ENCODE measurements at regions not wholly inside any gene's neighbourhood (a gene's known extent, or its start where the extent isn't known, plus 50 kb on each side); places are given as distances from the start of the nearest gene placed in this dataset.

GRCh38 chr12:90855534-90855933 is 99.4 kb downstream of the CCER1 start:
- no peaks in the 10 kb centered on the region for H3K4me1 ChIP-seq (ENCODE audit: insufficient read depth, low read length)
- H3K27ac ChIP-seq (ENCODE audit: low read length): no peak overlapping the region

GRCh38 chr12:90854136-90854689 is 100.8 kb downstream of the CCER1 start:
- no peaks in the 10 kb centered on the region for H3K9me3 ChIP-seq (ENCODE audit: insufficient read depth, low read depth, low read length)
- no peaks in the 10 kb centered on the region for H3K27me3 ChIP-seq (ENCODE audit: insufficient read depth, low read length)
- no peak overlapping the region for H3K27ac ChIP-seq (ENCODE audit: low read length)
- H3K9ac ChIP-seq (ENCODE audit: low read depth, low read length): no peak overlapping the region
- no peak overlapping the region for H3K4me3 ChIP-seq (ENCODE audit: low read length)
- H3K4me1 ChIP-seq (ENCODE audit: insufficient read depth, low read length): no peaks in the 10 kb centered on the region
- no peaks in the 10 kb centered on the region for H3K36me3 ChIP-seq (ENCODE audit: insufficient read depth, low read depth, low read length)

More at GRCh38 chr12:90855534-90855933, 99.4 kb downstream of the CCER1 start:
- Histone ChIP-seq H3K9me3 (ENCODE audit: insufficient read depth, low read depth, low read length) (no peaks in the 10 kb centered on the region), H3K9ac (ENCODE audit: low read depth, low read length) (no peak overlapping the region), H3K36me3 (ENCODE audit: insufficient read depth, low read depth, low read length) (no peaks in the 10 kb centered on the region), H3K4me3 (ENCODE audit: low read length) (no peak overlapping the region), H3K27me3 (ENCODE audit: insufficient read depth, low read length) (no peaks in the 10 kb centered on the region)

GRCh38 chr12:90851800-90852718 is 102.9 kb downstream of the CCER1 start:
- Histone ChIP-seq H3K9me3 (ENCODE audit: insufficient read depth, low read depth, low read length) (no peaks in the 10 kb centered on the region), H3K4me3 (ENCODE audit: low read length) (no peak overlapping the region), H3K36me3 (ENCODE audit: insufficient read depth, low read depth, low read length) (no peaks in the 10 kb centered on the region), H3K27me3 (ENCODE audit: insufficient read depth, low read length) (no peaks in the 10 kb centered on the region), H3K9ac (ENCODE audit: low read depth, low read length) (no peak overlapping the region), H3K27ac (ENCODE audit: low read length) (no peak overlapping the region), H3K4me1 (ENCODE audit: insufficient read depth, low read length) (no peaks in the 10 kb centered on the region)

- Histone ChIP-seq H3K9ac (ENCODE audit: low read depth, low read length) (no peak overlapping the region), H3K27ac (ENCODE audit: low read length) (no peak overlapping the region), H3K36me3 (ENCODE audit: insufficient read depth, low read depth, low read length) (no peaks in the 10 kb centered on the region), H3K9me3 (ENCODE audit: insufficient read depth, low read depth, low read length) (no peaks in the 10 kb centered on the region), H3K4me3 (ENCODE audit: low read length) (no peak overlapping the region), H3K27me3 (ENCODE audit: insufficient read depth, low read length) (no peaks in the 10 kb centered on the region), H3K4me1 (ENCODE audit: insufficient read depth, low read length) (no peaks in the 10 kb centered on the region)
These were observed 112.5 kb downstream of the CCER1 start for GRCh38 chr12:90842477-90842876.

- no peak overlapping the region for H3K9ac ChIP-seq (ENCODE audit: low read depth, low read length)
- H3K4me1 ChIP-seq (ENCODE audit: insufficient read depth, low read length): no peaks in the 10 kb centered on the region
- H3K27me3 ChIP-seq (ENCODE audit: insufficient read depth, low read length): no peaks in the 10 kb centered on the region
- no peaks in the 10 kb centered on the region for H3K36me3 ChIP-seq (ENCODE audit: insufficient read depth, low read depth, low read length)
- H3K9me3 ChIP-seq (ENCODE audit: insufficient read depth, low read depth, low read length): no peaks in the 10 kb centered on the region
- no peak overlapping the region for H3K27ac ChIP-seq (ENCODE audit: low read length)
- no peak overlapping the region for H3K4me3 ChIP-seq (ENCODE audit: low read length)
These were observed 113.6 kb downstream of the CCER1 start for GRCh38 chr12:90841336-90841735.

GRCh38 chr12:90839346-90839745 is 115.6 kb downstream of the CCER1 start:
- Histone ChIP-seq H3K9ac (ENCODE audit: low read depth, low read length) (no peak overlapping the region), H3K9me3 (ENCODE audit: insufficient read depth, low read depth, low read length) (no peaks in the 10 kb centered on the region), H3K4me1 (ENCODE audit: insufficient read depth, low read length) (no peaks in the 10 kb centered on the region), H3K4me3 (ENCODE audit: low read length) (no peak overlapping the region), H3K36me3 (ENCODE audit: insufficient read depth, low read depth, low read length) (no peaks in the 10 kb centered on the region), H3K27ac (ENCODE audit: low read length) (no peak overlapping the region), H3K27me3 (ENCODE audit: insufficient read depth, low read length) (no peaks in the 10 kb centered on the region)

- Histone ChIP-seq H3K27me3 (ENCODE audit: insufficient read depth, low read length) (no peaks in the 10 kb centered on the region), H3K9ac (ENCODE audit: low read depth, low read length) (no peak overlapping the region), H3K9me3 (ENCODE audit: insufficient read depth, low read depth, low read length) (no peaks in the 10 kb centered on the region), H3K36me3 (ENCODE audit: insufficient read depth, low read depth, low read length) (no peaks in the 10 kb centered on the region), H3K4me3 (ENCODE audit: low read length) (no peak overlapping the region), H3K27ac (ENCODE audit: low read length) (no peak overlapping the region), H3K4me1 (ENCODE audit: insufficient read depth, low read length) (no peaks in the 10 kb centered on the region)
These were observed 118.3 kb downstream of the CCER1 start for GRCh38 chr12:90836689-90837088.

GRCh38 chr12:90833228-90833627 is 121.7 kb downstream of the CCER1 start:
- Histone ChIP-seq H3K9me3 (ENCODE audit: insufficient read depth, low read depth, low read length) (no peaks in the 10 kb centered on the region), H3K27ac (ENCODE audit: low read length) (no peak overlapping the region), H3K36me3 (ENCODE audit: insufficient read depth, low read depth, low read length) (no peaks in the 10 kb centered on the region), H3K4me3 (ENCODE audit: low read length) (no peak overlapping the region), H3K4me1 (ENCODE audit: insufficient read depth, low read length) (peaks cover 3% of the 10 kb centered on the region; the same call in 1 of the 2 replicates), H3K9ac (ENCODE audit: low read depth, low read length) (no peak overlapping the region), H3K27me3 (ENCODE audit: insufficient read depth, low read length) (no peaks in the 10 kb centered on the region)

- H3K27ac ChIP-seq (ENCODE audit: low read length): no peak overlapping the region
- H3K36me3 ChIP-seq (ENCODE audit: insufficient read depth, low read depth, low read length): no peaks in the 10 kb centered on the region
- no peaks in the 10 kb centered on the region for H3K9me3 ChIP-seq (ENCODE audit: insufficient read depth, low read depth, low read length)
- no peak overlapping the region for H3K4me3 ChIP-seq (ENCODE audit: low read length)
- H3K9ac ChIP-seq (ENCODE audit: low read depth, low read length): no peak overlapping the region
- H3K4me1 ChIP-seq (ENCODE audit: insufficient read depth, low read length): peaks cover 3% of the 10 kb centered on the region; the same call in 1 of the 2 replicates
- no peaks in the 10 kb centered on the region for H3K27me3 ChIP-seq (ENCODE audit: insufficient read depth, low read length)
These were observed 122.5 kb downstream of the CCER1 start for GRCh38 chr12:90832427-90832826.

- Histone ChIP-seq H3K27ac (ENCODE audit: low read length) (no peak overlapping the region), H3K9ac (ENCODE audit: low read depth, low read length) (no peak overlapping the region), H3K4me1 (ENCODE audit: insufficient read depth, low read length) (peaks cover 3% of the 10 kb centered on the region; the same call in 1 of the 2 replicates), H3K9me3 (ENCODE audit: insufficient read depth, low read depth, low read length) (no peaks in the 10 kb centered on the region), H3K4me3 (ENCODE audit: low read length) (no peak overlapping the region), H3K36me3 (ENCODE audit: insufficient read depth, low read depth, low read length) (no peaks in the 10 kb centered on the region), H3K27me3 (ENCODE audit: insufficient read depth, low read length) (no peaks in the 10 kb centered on the region)
These were observed 123.3 kb downstream of the CCER1 start for GRCh38 chr12:90831712-90832111.

GRCh38 chr12:90829044-90829443 is 125.9 kb downstream of the CCER1 start:
- no peak overlapping the region for H3K27ac ChIP-seq (ENCODE audit: low read length)
- H3K9ac ChIP-seq (ENCODE audit: low read depth, low read length): no peak overlapping the region
- H3K9me3 ChIP-seq (ENCODE audit: insufficient read depth, low read depth, low read length): no peaks in the 10 kb centered on the region
- H3K4me1 ChIP-seq (ENCODE audit: insufficient read depth, low read length): peaks cover 3% of the 10 kb centered on the region; the same call in 1 of the 2 replicates
- no peaks in the 10 kb centered on the region for H3K36me3 ChIP-seq (ENCODE audit: insufficient read depth, low read depth, low read length)
- no peak overlapping the region for H3K4me3 ChIP-seq (ENCODE audit: low read length)
- H3K27me3 ChIP-seq (ENCODE audit: insufficient read depth, low read length): no peaks in the 10 kb centered on the region

GRCh38 chr12:90828621-90829020 is 126.4 kb downstream of the CCER1 start:
- no peaks in the 10 kb centered on the region for H3K9me3 ChIP-seq (ENCODE audit: insufficient read depth, low read depth, low read length)
- H3K9ac ChIP-seq (ENCODE audit: low read depth, low read length): no peak overlapping the region
- peaks cover 3% of the 10 kb centered on the region; the same call in 1 of the 2 replicates for H3K4me1 ChIP-seq (ENCODE audit: insufficient read depth, low read length)
- no peaks in the 10 kb centered on the region for H3K27me3 ChIP-seq (ENCODE audit: insufficient read depth, low read length)
- no peak overlapping the region for H3K27ac ChIP-seq (ENCODE audit: low read length)
- no peaks in the 10 kb centered on the region for H3K36me3 ChIP-seq (ENCODE audit: insufficient read depth, low read depth, low read length)
- no peak overlapping the region for H3K4me3 ChIP-seq (ENCODE audit: low read length)
